Hepatocyte (in vitro differentiated cells): ENCODE measurements at regions not wholly inside any gene's neighbourhood (a gene's known extent, or its start where the extent isn't known, plus 50 kb on each side); places are given as distances from the start of the nearest gene placed in this dataset.
A peak's percentile ranks its signal among the peaks of the same experiment; 100 is the strongest.

ENCODE experiments used
- DNase-seq: peaks from one replicate; pipeline ENCODE4 v3.0.0-alpha.2; 2016; ENCODE audit warnings: low spot score
- H2AFZ ChIP-seq: fragments of 200-600 bp; sonication (generic); 2 replicates; pipeline ENCODE4 v1.6.0; 2016; ENCODE audit warnings: antibody characterized with exemption, mild to moderate bottlenecking
- H3K27ac ChIP-seq: fragments of 200-600 bp; sonication (generic); 2 replicates; pipeline ENCODE4 v1.5.1; 2016; ENCODE audit warnings: mild to moderate bottlenecking
- H3K27me3 ChIP-seq: fragments of 200-600 bp; sonication (generic); 2 replicates; pipeline ENCODE4 v1.6.1; 2016
- H3K36me3 ChIP-seq: fragments of 200-600 bp; sonication (generic); replicated peaks from 2 replicates; pipeline ENCODE4 v1.5.1; 2016; ENCODE audit warnings: low read depth; ENCODE audit not compliant: insufficient read depth
- H3K4me1 ChIP-seq: fragments of 200-600 bp; sonication (generic); 2 replicates; pipeline ENCODE4 v1.5.1; 2016; ENCODE audit warnings: mild to moderate bottlenecking, moderate library complexity; ENCODE audit not compliant: insufficient read depth
- H3K4me2 ChIP-seq: fragments of 200-600 bp; sonication (generic); 2 replicates; pipeline ENCODE4 v1.6.0; 2016
- H3K4me3 ChIP-seq: fragments of 200-600 bp; sonication (generic); 2 replicates; pipeline ENCODE4 v1.5.1; 2016; ENCODE audit warnings: mild to moderate bottlenecking
- H3K79me2 ChIP-seq: fragments of 200-600 bp; sonication (generic); 2 replicates; pipeline ENCODE4 v1.6.0; 2017; ENCODE audit warnings: mild to moderate bottlenecking
- H3K9me2 ChIP-seq: fragments of 200-600 bp; sonication (generic); replicated peaks from 2 replicates; pipeline ENCODE4 v1.6.0; 2017; ENCODE audit warnings: mild to moderate bottlenecking; ENCODE audit not compliant: insufficient read depth
- H3K9me3 ChIP-seq: fragments of 200-600 bp; sonication (generic); 2 replicates; pipeline ENCODE4 v1.5.1; 2016; ENCODE audit warnings: low read depth, mild to moderate bottlenecking
- H4K20me1 ChIP-seq: fragments of 200-600 bp; sonication (generic); 2 replicates; pipeline ENCODE4 v1.6.0; 2016; ENCODE audit warnings: mild to moderate bottlenecking; ENCODE audit not compliant: insufficient read depth, poor library complexity, severe bottlenecking
- EZH2 ChIP-seq: fragments of 200-600 bp; sonication (generic); IDR thresholded peaks from 2 replicates; pipeline ENCODE4 v1.6.1; 2016; ENCODE audit warnings: antibody characterized with exemption, mild to moderate bottlenecking, borderline replicate concordance
- EZH2phosphoT487 ChIP-seq: fragments of 200-600 bp; sonication (generic); IDR thresholded peaks from one replicate; pipeline ENCODE4 v1.6.1; 2018; ENCODE audit warnings: antibody characterized with exemption, mild to moderate bottlenecking, low read depth, moderate library complexity; ENCODE audit not compliant: unreplicated experiment, severe bottlenecking
- WGBS: methylation state at CpG from one replicate; pipeline ENCODE4 v1.1.6; 2016; ENCODE audit warnings: low lambda C conversion rate; ENCODE audit errors: missing lambda C conversion rate; 5-methylcytosine and 5-hydroxymethylcytosine counted together
- TF ChIP-seq, protein P1 (sequence below): fragments of 200-600 bp; sonication (generic); IDR thresholded peaks from 2 replicates; pipeline ENCODE4 v1.5.1; 2016; ENCODE audit warnings: antibody characterized with exemption, mild to moderate bottlenecking; ENCODE audit not compliant: poor library complexity

DNA sequence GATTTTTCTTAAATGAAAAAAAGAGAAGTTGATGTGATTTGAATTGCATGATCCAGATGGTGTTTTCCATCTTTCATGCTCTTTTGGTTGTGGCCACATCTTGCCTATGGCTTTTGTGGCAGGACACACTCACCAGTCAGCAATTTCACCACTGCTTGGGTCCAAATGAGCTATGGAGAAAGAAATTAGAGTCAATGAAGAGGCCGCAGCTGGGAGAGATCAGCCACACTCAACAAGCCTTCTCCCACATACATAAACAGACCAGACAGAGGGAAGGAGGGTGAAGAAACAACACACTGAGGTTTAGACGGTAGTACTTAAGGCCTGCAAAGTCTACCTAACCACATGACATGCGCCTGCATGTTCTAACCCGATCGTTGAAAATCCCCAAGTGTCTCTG is 110.7 kb upstream of the CDIN1 start:
- H4K20me1 ChIP-seq: no peaks in the 10 kb centered on the region
- peak; percentile 16 for DNase-seq
- H3K9me2 ChIP-seq: no peaks in the 10 kb centered on the region
- WGBS: 49% methylated on average over 5 of the region's 5 CpGs
- H3K36me3 ChIP-seq: no peaks in the 10 kb centered on the region
- no peaks in the 10 kb centered on the region for H3K27me3 ChIP-seq
- TF ChIP-seq EZH2phosphoT487 (no peak), EZH2 (no peak)
- TF ChIP-seq, protein P1, sequence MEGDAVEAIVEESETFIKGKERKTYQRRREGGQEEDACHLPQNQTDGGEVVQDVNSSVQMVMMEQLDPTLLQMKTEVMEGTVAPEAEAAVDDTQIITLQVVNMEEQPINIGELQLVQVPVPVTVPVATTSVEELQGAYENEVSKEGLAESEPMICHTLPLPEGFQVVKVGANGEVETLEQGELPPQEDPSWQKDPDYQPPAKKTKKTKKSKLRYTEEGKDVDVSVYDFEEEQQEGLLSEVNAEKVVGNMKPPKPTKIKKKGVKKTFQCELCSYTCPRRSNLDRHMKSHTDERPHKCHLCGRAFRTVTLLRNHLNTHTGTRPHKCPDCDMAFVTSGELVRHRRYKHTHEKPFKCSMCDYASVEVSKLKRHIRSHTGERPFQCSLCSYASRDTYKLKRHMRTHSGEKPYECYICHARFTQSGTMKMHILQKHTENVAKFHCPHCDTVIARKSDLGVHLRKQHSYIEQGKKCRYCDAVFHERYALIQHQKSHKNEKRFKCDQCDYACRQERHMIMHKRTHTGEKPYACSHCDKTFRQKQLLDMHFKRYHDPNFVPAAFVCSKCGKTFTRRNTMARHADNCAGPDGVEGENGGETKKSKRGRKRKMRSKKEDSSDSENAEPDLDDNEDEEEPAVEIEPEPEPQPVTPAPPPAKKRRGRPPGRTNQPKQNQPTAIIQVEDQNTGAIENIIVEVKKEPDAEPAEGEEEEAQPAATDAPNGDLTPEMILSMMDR: no peak
- H3K4me2 ChIP-seq: no peak overlapping the region
- H3K79me2 ChIP-seq: no peaks in the 10 kb centered on the region
- H3K4me3 ChIP-seq: no peak overlapping the region
- peaks cover 7% of the 10 kb centered on the region for H3K4me1 ChIP-seq
- H3K9me3 ChIP-seq: no peaks in the 10 kb centered on the region
- no peak overlapping the region for H3K27ac ChIP-seq
- no peak overlapping the region for H2AFZ ChIP-seq

- H3K9me3 ChIP-seq: no peaks in the 10 kb centered on the region
- H3K27ac ChIP-seq: no peak overlapping the region
- whole genome bisulfite sequencing: 46% methylated on average over 7 of the region's 7 CpGs
- no peak for DNase-seq
- no peaks in the 10 kb centered on the region for H3K79me2 ChIP-seq
- no peaks in the 10 kb centered on the region for H3K9me2 ChIP-seq
- no peaks in the 10 kb centered on the region for H3K27me3 ChIP-seq
- H4K20me1 ChIP-seq: no peaks in the 10 kb centered on the region
- peaks cover 7% of the 10 kb centered on the region for H3K4me1 ChIP-seq
- H2AFZ ChIP-seq: no peak overlapping the region
- no peak overlapping the region for H3K4me3 ChIP-seq
- no peak for TF ChIP-seq EZH2phosphoT487
- TF ChIP-seq, protein P1: no peak
- TF ChIP-seq EZH2: no peak
- H3K36me3 ChIP-seq: no peaks in the 10 kb centered on the region
- no peak overlapping the region for H3K4me2 ChIP-seq
Measured at GRCh38 chr15:36469311-36469966, 110.0 kb upstream of the CDIN1 start.

GRCh38 chr15:36472672-36473071 is 106.8 kb upstream of the CDIN1 start:
- H3K4me3 ChIP-seq: no peak overlapping the region
- no peaks in the 10 kb centered on the region for H3K36me3 ChIP-seq
- H3K4me1 ChIP-seq: peaks cover 7% of the 10 kb centered on the region
- H3K79me2 ChIP-seq: no peaks in the 10 kb centered on the region
- no peak overlapping the region for H2AFZ ChIP-seq
- no peaks in the 10 kb centered on the region for H3K9me3 ChIP-seq
- no peaks in the 10 kb centered on the region for H3K27me3 ChIP-seq
- 94% methylated on average over 3 of the region's 3 CpGs for WGBS
- H3K27ac ChIP-seq: no peak overlapping the region
- TF ChIP-seq, protein P1: no peak
- TF ChIP-seq EZH2: no peak
- TF ChIP-seq EZH2phosphoT487: no peak
- H3K4me2 ChIP-seq: no peak overlapping the region
- no peaks in the 10 kb centered on the region for H4K20me1 ChIP-seq
- DNase-seq: no peak
- no peaks in the 10 kb centered on the region for H3K9me2 ChIP-seq
